SK-N-SH treated with all-trans-retinoic acid at 6 μM for 48 hours (cell line): ENCODE measurements at regions not wholly inside any gene's neighbourhood (a gene's known extent, or its start where the extent isn't known, plus 50 kb on each side); places are given as distances from the start of the nearest gene placed in this dataset.

Source experiments
- ATAC-seq: fragments of 200-7000 bp; cut with Tn5 transposase; 3 replicates; pipeline ENCODE4 v1.9.1; 2020; ENCODE audit warnings: mild to moderate bottlenecking, moderate library complexity
- ARNTL ChIP-seq: fragments of 450-650 bp; formaldehyde crosslinking; IDR thresholded peaks from 2 replicates; pipeline ENCODE4 v1.5.0; 2020; ENCODE audit warnings: low read depth, mild to moderate bottlenecking, moderate library complexity, borderline replicate concordance
- BACH2 ChIP-seq: fragments of 250-450 bp; sonication (Bioruptor Pico); IDR thresholded peaks from 2 replicates; pipeline ENCODE4 v1.9.0; 2021; ENCODE audit warnings: mild to moderate bottlenecking, borderline replicate concordance
- CSDC2 ChIP-seq: fragments of 250-450 bp; sonication (Bioruptor Pico); IDR thresholded peaks from 2 replicates; pipeline ENCODE4 v1.5.0; 2020; ENCODE audit warnings: mild to moderate bottlenecking, moderate library complexity
- CSRNP3 ChIP-seq: fragments of 250-450 bp; sonication (Bioruptor Pico); IDR thresholded peaks from 2 replicates; pipeline ENCODE4 v1.5.1; 2021; ENCODE audit warnings: mild to moderate bottlenecking, moderate library complexity
- ESRRG ChIP-seq: fragments of 250-450 bp; sonication (Bioruptor Pico); IDR thresholded peaks from 2 replicates; pipeline ENCODE4 v1.6.1; 2021; ENCODE audit warnings: mild to moderate bottlenecking
- GLIS3 ChIP-seq: fragments of 250-450 bp; sonication (Bioruptor Pico); IDR thresholded peaks from 2 replicates; pipeline ENCODE4 v1.5.0; 2020; ENCODE audit warnings: mild to moderate bottlenecking, moderate library complexity
- ISL1 ChIP-seq: fragments of 250-450 bp; sonication (Bioruptor Pico); IDR thresholded peaks from 2 replicates; pipeline ENCODE4 v2.1.2; 2022; ENCODE audit warnings: mild to moderate bottlenecking, moderate library complexity
- OSR1 ChIP-seq: fragments of 250-450 bp; sonication (Bioruptor Pico); IDR thresholded peaks from 2 replicates; pipeline ENCODE4 v1.8.0; 2022; ENCODE audit warnings: moderate library complexity, mild to moderate bottlenecking, inconsistent platforms
- PATZ1 ChIP-seq: fragments of 250-450 bp; sonication (Bioruptor Pico); IDR thresholded peaks from 2 replicates; pipeline ENCODE4 v1.8.0; 2020; ENCODE audit warnings: mild to moderate bottlenecking, moderate library complexity, borderline replicate concordance
- POU6F1 ChIP-seq: fragments of 250-450 bp; sonication (Bioruptor Pico); IDR thresholded peaks from 2 replicates; pipeline ENCODE4 v1.8.0; 2021; ENCODE audit warnings: low read depth, mild to moderate bottlenecking, moderate library complexity, borderline replicate concordance
- PPARA ChIP-seq: fragments of 250-450 bp; sonication (Bioruptor Pico); IDR thresholded peaks from 2 replicates; pipeline ENCODE4 v1.5.0; 2020; ENCODE audit warnings: mild to moderate bottlenecking, borderline replicate concordance
- RARB ChIP-seq: fragments of 250-450 bp; sonication (Bioruptor Pico); IDR thresholded peaks from 2 replicates; pipeline ENCODE4 v1.8.0; 2021; ENCODE audit warnings: mild to moderate bottlenecking, moderate library complexity
- SNAI2 ChIP-seq: fragments of 250-450 bp; sonication (Bioruptor Pico); IDR thresholded peaks from 2 replicates; pipeline ENCODE4 v1.5.0; 2020; ENCODE audit warnings: mild to moderate bottlenecking, moderate library complexity
- TCF4 ChIP-seq: fragments of 250-450 bp; sonication (Bioruptor Pico); IDR thresholded peaks from 2 replicates; pipeline ENCODE4 v1.8.0; 2021; ENCODE audit warnings: mild to moderate bottlenecking, moderate library complexity, borderline replicate concordance
- TOX ChIP-seq: fragments of 250-450 bp; sonication (Bioruptor Pico); IDR thresholded peaks from 2 replicates; pipeline ENCODE4 v1.8.0; 2021; ENCODE audit warnings: mild to moderate bottlenecking, moderate library complexity, borderline replicate concordance
- TSHZ2 ChIP-seq: fragments of 250-450 bp; sonication (Bioruptor Pico); IDR thresholded peaks from 2 replicates; pipeline ENCODE4 v1.5.0; 2020; ENCODE audit warnings: mild to moderate bottlenecking, moderate library complexity
- ZC3H10 ChIP-seq: fragments of 250-450 bp; sonication (Bioruptor Pico); IDR thresholded peaks from 2 replicates; pipeline ENCODE4 v1.5.1; 2021; ENCODE audit warnings: mild to moderate bottlenecking, moderate library complexity
- ZFP3 ChIP-seq: fragments of 250-450 bp; sonication (Bioruptor Pico); IDR thresholded peaks from 2 replicates; pipeline ENCODE4 v1.5.0; 2020; ENCODE audit warnings: mild to moderate bottlenecking, moderate library complexity
- ZFP30 ChIP-seq: fragments of 450-650 bp; formaldehyde crosslinking; IDR thresholded peaks from 2 replicates; pipeline ENCODE4 v1.5.0; 2022; ENCODE audit warnings: mild to moderate bottlenecking, moderate library complexity
- ZNF70 ChIP-seq: fragments of 450-650 bp; formaldehyde crosslinking; IDR thresholded peaks from 2 replicates; pipeline ENCODE4 v1.5.0; 2020; ENCODE audit warnings: mild to moderate bottlenecking, moderate library complexity
- ZNF8 ChIP-seq: fragments of 450-650 bp; formaldehyde crosslinking; IDR thresholded peaks from 2 replicates; pipeline ENCODE4 v1.5.0; 2020; ENCODE audit warnings: mild to moderate bottlenecking, moderate library complexity

DNA sequence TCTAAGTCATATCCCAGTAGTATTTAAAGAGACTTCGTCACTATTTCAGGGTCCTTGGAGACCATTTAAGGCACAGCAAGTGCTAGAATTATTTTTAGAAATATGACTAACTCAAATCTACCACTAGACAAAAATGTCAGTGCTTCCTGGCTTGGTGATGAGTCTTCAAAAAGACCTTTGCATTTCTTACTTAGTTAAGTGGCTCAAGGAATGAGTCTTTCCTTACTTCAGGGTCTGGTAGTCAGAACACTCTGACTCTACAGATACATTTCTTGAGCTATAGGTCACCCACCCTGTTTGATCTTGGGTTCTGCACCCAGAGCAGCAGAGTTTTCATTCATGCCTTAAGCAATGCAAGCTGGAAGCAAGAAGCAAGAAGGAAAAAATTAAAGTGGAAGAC lies 191.0 kb upstream of the HTR2A start (continued):
- TF ChIP-seq POU6F1 (CRISPR knock-in tag) (no peak), ISL1 (no peak)

GRCh38 chr13:47087241-47087640 lies 190.4 kb upstream of the HTR2A start:
- no peak for ATAC-seq
- no peak for TF ChIP-seq TCF4 (CRISPR knock-in tag)
- TF ChIP-seq RARB (CRISPR knock-in tag) = no peak
- TF ChIP-seq CSDC2 (CRISPR knock-in tag) = no peak
- no peak for TF ChIP-seq CSRNP3 (CRISPR knock-in tag)
- TF ChIP-seq ZFP30 (CRISPR knock-in tag) = no peak
- no peak for TF ChIP-seq ESRRG
- no peak for TF ChIP-seq BACH2 (CRISPR knock-in tag)
- TF ChIP-seq TSHZ2 (CRISPR knock-in tag) = no peak
- TF ChIP-seq OSR1 (CRISPR knock-in tag) = no peak
- TF ChIP-seq PPARA (CRISPR knock-in tag) = no peak
- TF ChIP-seq TOX (CRISPR knock-in tag) = no peak
- no peak for TF ChIP-seq GLIS3
- no peak for TF ChIP-seq ZC3H10
- TF ChIP-seq PATZ1 (CRISPR knock-in tag) = no peak
- no peak for TF ChIP-seq SNAI2 (CRISPR knock-in tag)
- TF ChIP-seq ZFP3 (CRISPR knock-in tag) = no peak
- no peak for TF ChIP-seq ISL1

DNA sequence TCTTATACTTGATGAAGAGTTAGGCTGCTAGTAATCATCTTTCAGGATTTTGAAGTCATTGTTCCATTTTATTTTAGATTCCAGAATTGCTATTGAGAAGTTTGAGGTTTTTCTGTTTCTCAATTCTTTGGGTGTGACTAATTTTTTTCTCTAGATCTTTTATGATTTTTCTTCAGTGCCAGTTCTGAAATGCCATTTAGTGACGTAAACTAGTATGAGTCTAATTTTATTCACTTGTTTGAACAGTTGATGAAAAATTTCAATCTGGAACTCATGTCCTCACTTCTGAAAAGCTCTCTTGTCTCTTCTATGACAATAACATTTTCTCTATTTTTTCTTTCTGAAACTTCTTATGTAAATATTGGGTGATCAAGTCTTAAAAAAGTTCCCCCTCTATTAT lies 188.5 kb upstream of the HTR2A start:
- ATAC-seq = no peak
- TF ChIP-seq POU6F1 (CRISPR knock-in tag) = no peak
- TF ChIP-seq TOX (CRISPR knock-in tag) = no peak
- TF ChIP-seq BACH2 (CRISPR knock-in tag) = no peak
- no peak for TF ChIP-seq SNAI2 (CRISPR knock-in tag)
- no peak for TF ChIP-seq ZNF8 (CRISPR knock-in tag)
- TF ChIP-seq ISL1 = no peak
- TF ChIP-seq ZC3H10 = no peak
- no peak for TF ChIP-seq PATZ1 (CRISPR knock-in tag)
- no peak for TF ChIP-seq ARNTL (CRISPR knock-in tag)
- no peak for TF ChIP-seq ESRRG
- TF ChIP-seq ZNF70 (CRISPR knock-in tag) = no peak
- TF ChIP-seq OSR1 (CRISPR knock-in tag) = no peak
- no peak for TF ChIP-seq GLIS3
- no peak for TF ChIP-seq PPARA (CRISPR knock-in tag)
- TF ChIP-seq TSHZ2 (CRISPR knock-in tag) = no peak
- TF ChIP-seq ZFP3 (CRISPR knock-in tag) = no peak
- no peak for TF ChIP-seq TCF4 (CRISPR knock-in tag)
- TF ChIP-seq CSRNP3 (CRISPR knock-in tag) = no peak
